ENCODE measurements at regions not wholly inside any gene's neighbourhood (a gene's known extent, or its start where the extent isn't known, plus 50 kb on each side); places are given as distances from the start of the nearest gene placed in this dataset.

GRCh38 chr18:30499721-30500120, 542.8 kb downstream of the DSC3 start:
- H3K4me3 ChIP-seq (IDR thresholded peaks at IDR 0.05; ENCODE audit: insufficient read depth, low read depth, low read length), result no peak overlapping the region
- TF ChIP-seq CTCF (conservative IDR thresholded peaks at IDR 0.05; ENCODE audit: low read depth, low read length), result no peak
- H3K27me3 ChIP-seq (ENCODE audit: insufficient read depth, low read depth), result no peaks in the 10 kb centered on the region
- no peak overlapping the region for H3K4me2 ChIP-seq
- H3K79me2 ChIP-seq (ENCODE audit: insufficient read depth, low read depth), result no peaks in the 10 kb centered on the region
- no peaks in the 10 kb centered on the region for H3K36me3 ChIP-seq (ENCODE audit: insufficient read depth)
- no peaks in the 10 kb centered on the region for H3K4me1 ChIP-seq (ENCODE audit: low read depth, poor library complexity, severe bottlenecking)
- no peak overlapping the region for H2AFZ ChIP-seq (ENCODE audit: low read depth)
- no peaks in the 10 kb centered on the region for H4K20me1 ChIP-seq (ENCODE audit: insufficient read depth)
- no peak overlapping the region for H3K9ac ChIP-seq
- H3K27ac ChIP-seq, result no peak overlapping the region

GRCh38 chr18:30492552-30493129, 549.9 kb downstream of the DSC3 start:
- Histone ChIP-seq H3K36me3 (ENCODE audit: insufficient read depth) (no peaks in the 10 kb centered on the region), H3K4me1 (ENCODE audit: low read depth, poor library complexity, severe bottlenecking) (no peaks in the 10 kb centered on the region), H3K4me2 (no peak overlapping the region), H3K4me3 (IDR thresholded peaks at IDR 0.05; ENCODE audit: insufficient read depth, low read depth, low read length) (no peak overlapping the region), H3K79me2 (ENCODE audit: insufficient read depth, low read depth) (no peaks in the 10 kb centered on the region), H3K27ac (no peak overlapping the region), H4K20me1 (ENCODE audit: insufficient read depth) (no peaks in the 10 kb centered on the region), H2AFZ (ENCODE audit: low read depth) (no peak overlapping the region), H3K9ac (no peak overlapping the region), H3K27me3 (ENCODE audit: insufficient read depth, low read depth) (no peaks in the 10 kb centered on the region)
- TF ChIP-seq CTCF (conservative IDR thresholded peaks at IDR 0.05; ENCODE audit: low read depth, low read length), result no peak

GRCh38 chr18:30491815-30492551, 550.6 kb downstream of the DSC3 start:
- Histone ChIP-seq H3K27me3 (ENCODE audit: insufficient read depth, low read depth) (no peaks in the 10 kb centered on the region), H3K4me2 (no peak overlapping the region), H2AFZ (ENCODE audit: low read depth) (no peak overlapping the region), H3K27ac (no peak overlapping the region), H3K4me3 (IDR thresholded peaks at IDR 0.05; ENCODE audit: insufficient read depth, low read depth, low read length) (no peak overlapping the region), H3K9ac (no peak overlapping the region), H4K20me1 (ENCODE audit: insufficient read depth) (no peaks in the 10 kb centered on the region), H3K4me1 (ENCODE audit: low read depth, poor library complexity, severe bottlenecking) (no peaks in the 10 kb centered on the region), H3K36me3 (ENCODE audit: insufficient read depth) (no peaks in the 10 kb centered on the region), H3K79me2 (ENCODE audit: insufficient read depth, low read depth) (no peaks in the 10 kb centered on the region)
- TF ChIP-seq CTCF (conservative IDR thresholded peaks at IDR 0.05; ENCODE audit: low read depth, low read length), result no peak

- Histone ChIP-seq H3K4me2 (no peak overlapping the region), H3K27ac (no peak overlapping the region), H2AFZ (ENCODE audit: low read depth) (no peak overlapping the region; the same call in 1 of the 2 replicates), H4K20me1 (ENCODE audit: insufficient read depth) (no peaks in the 10 kb centered on the region), H3K79me2 (ENCODE audit: insufficient read depth, low read depth) (no peaks in the 10 kb centered on the region), H3K27me3 (ENCODE audit: insufficient read depth, low read depth) (no peaks in the 10 kb centered on the region), H3K4me1 (ENCODE audit: low read depth, poor library complexity, severe bottlenecking) (no peaks in the 10 kb centered on the region), H3K9ac (no peak overlapping the region), H3K36me3 (ENCODE audit: insufficient read depth) (no peaks in the 10 kb centered on the region), H3K4me3 (IDR thresholded peaks at IDR 0.05; ENCODE audit: insufficient read depth, low read depth, low read length) (no peak overlapping the region)
- TF ChIP-seq CTCF (conservative IDR thresholded peaks at IDR 0.05; ENCODE audit: low read depth, low read length), result no peak
Observed at GRCh38 chr18:30489890-30490643, 552.5 kb downstream of the DSC3 start.
